Activated T-helper 1 cell treated with anti-CD3 and anti-CD28 coated beads, Interleukin-12 subunit alpha, Interleukin-12 subunit beta, Interleukin-2, Interleukin-4 antibody, amounts not matched to agents 30 ng/mL and 10 ng/mL and 1 ng/mL, durations not matched to agents 14 hours and 24 hours and 36 hours (primary cell): ENCODE measurements at regions not wholly inside any gene's neighbourhood (a gene's known extent, or its start where the extent isn't known, plus 50 kb on each side); places are given as distances from the start of the nearest gene placed in this dataset.

Experiments
- DNase-seq: peaks from one replicate; pipeline ENCODE4 v3.0.0; 2021; ENCODE audit warnings: low spot score
- H3K27ac Mint-ChIP-seq: one replicate; pipeline ENCODE4 v1.8.0; 2021; ENCODE audit warnings: mild to moderate bottlenecking, mixed read lengths
- H3K27me3 Mint-ChIP-seq: one replicate; pipeline ENCODE4 v1.8.0; 2022; ENCODE audit warnings: mild to moderate bottlenecking, moderate library complexity, mixed read lengths; ENCODE audit not compliant: insufficient read depth
- H3K36me3 Mint-ChIP-seq: one replicate; pipeline ENCODE4 v1.8.0; 2021; ENCODE audit warnings: low read depth, mixed read lengths
- H3K4me1 Mint-ChIP-seq: one replicate; pipeline ENCODE4 v1.8.0; 2021; ENCODE audit warnings: low read depth, mixed read lengths
- H3K4me3 Mint-ChIP-seq: one replicate; pipeline ENCODE4 v1.8.0; 2021; ENCODE audit warnings: mild to moderate bottlenecking, moderate library complexity, mixed read lengths
- H3K9me3 Mint-ChIP-seq: one replicate; pipeline ENCODE4 v1.8.0; 2021; ENCODE audit warnings: mixed read lengths
- intact Hi-C: fragments of 100-400 bp; cut with micrococcal nuclease; formaldehyde crosslinking; loops from one replicate; pipeline ENCODE4 v1.15.1; 2024

DNA sequence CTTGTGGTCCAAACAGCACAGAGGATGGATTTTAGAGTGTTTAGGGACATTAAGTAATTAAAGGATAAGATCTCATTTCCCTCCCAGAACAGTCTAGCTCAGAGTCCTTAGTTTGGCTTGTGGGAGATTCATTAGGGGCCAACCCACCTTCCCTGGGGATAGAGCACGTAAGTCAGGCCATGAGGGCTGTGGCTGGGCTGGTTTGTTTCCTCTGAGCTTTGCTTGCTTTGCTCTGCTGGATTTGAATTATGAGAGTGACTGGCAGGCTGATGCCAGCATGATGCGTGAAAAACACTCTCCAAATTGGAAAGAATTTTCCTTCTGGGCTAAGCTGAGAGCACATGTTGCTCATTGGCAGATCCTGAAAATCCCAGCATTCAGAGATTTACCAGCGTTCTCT lies 84.7 kb upstream of the HEPHL1 start:
- Mint-ChIP-seq H3K4me3 (no peak overlapping the region), H3K4me1 (no peaks in the 10 kb centered on the region), H3K27ac (no peak overlapping the region), H3K9me3 (no peaks in the 10 kb centered on the region), H3K36me3 (no peaks in the 10 kb centered on the region), H3K27me3 (peaks cover 2% of the 10 kb centered on the region)
- no peak for DNase-seq
- intact Hi-C loops: no loop called here

DNA sequence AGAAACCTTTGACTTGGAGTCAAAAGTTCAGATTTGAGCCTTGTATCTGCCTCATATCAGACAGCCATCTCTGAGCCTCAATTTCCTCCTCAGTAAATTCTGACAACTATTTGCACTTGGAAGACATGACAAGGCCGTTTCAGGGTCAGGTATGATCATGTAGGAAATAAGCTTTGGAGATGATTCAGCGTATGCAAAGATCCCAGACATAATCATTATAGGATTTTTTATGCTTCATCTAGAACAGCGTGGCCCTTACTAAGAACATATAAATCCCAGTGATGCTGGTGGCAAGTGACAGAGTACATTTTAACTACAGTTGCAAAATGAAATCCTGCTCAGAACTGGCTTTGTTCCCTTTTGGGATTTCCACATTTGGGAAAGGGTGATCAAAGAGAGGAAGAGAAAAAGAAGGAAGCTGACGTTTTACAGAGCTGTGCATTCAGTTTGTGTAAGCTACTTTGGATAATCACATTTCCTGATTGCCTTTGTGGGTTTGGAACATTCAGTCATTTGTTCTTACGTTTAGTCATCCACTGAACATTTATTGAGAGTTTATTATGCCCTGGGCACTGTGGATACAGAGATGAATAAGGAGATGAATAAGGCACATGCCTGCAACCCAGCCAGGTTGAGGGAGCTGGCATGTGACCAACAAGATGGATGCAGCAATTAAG lies 81.9 kb upstream of the HEPHL1 start:
- no peak overlapping the region for H3K27ac Mint-ChIP-seq
- H3K9me3 Mint-ChIP-seq: no peaks in the 10 kb centered on the region
- H3K4me3 Mint-ChIP-seq: no peak overlapping the region
- no peaks in the 10 kb centered on the region for H3K4me1 Mint-ChIP-seq
- no peaks in the 10 kb centered on the region for H3K36me3 Mint-ChIP-seq
- intact Hi-C loops: no loop called here
- no peak for DNase-seq
- peaks cover 2% of the 10 kb centered on the region for H3K27me3 Mint-ChIP-seq

- Mint-ChIP-seq H3K27ac (no peak overlapping the region), H3K9me3 (no peaks in the 10 kb centered on the region), H3K4me3 (no peak overlapping the region), H3K27me3 (peaks cover 2% of the 10 kb centered on the region), H3K36me3 (no peaks in the 10 kb centered on the region), H3K4me1 (no peaks in the 10 kb centered on the region)
- no peak for DNase-seq
- intact Hi-C loops: no loop called here
These were observed 80.8 kb upstream of the HEPHL1 start for GRCh38 chr11:93940395-93940794.

GRCh38 chr11:93942176-93942575 lies 79.0 kb upstream of the HEPHL1 start:
- intact Hi-C loops: no loop called here
- Mint-ChIP-seq H3K36me3 (no peaks in the 10 kb centered on the region), H3K27me3 (no peaks in the 10 kb centered on the region), H3K4me3 (no peak overlapping the region), H3K9me3 (no peaks in the 10 kb centered on the region), H3K27ac (no peak overlapping the region), H3K4me1 (no peaks in the 10 kb centered on the region)
- DNase-seq: no peak

DNA sequence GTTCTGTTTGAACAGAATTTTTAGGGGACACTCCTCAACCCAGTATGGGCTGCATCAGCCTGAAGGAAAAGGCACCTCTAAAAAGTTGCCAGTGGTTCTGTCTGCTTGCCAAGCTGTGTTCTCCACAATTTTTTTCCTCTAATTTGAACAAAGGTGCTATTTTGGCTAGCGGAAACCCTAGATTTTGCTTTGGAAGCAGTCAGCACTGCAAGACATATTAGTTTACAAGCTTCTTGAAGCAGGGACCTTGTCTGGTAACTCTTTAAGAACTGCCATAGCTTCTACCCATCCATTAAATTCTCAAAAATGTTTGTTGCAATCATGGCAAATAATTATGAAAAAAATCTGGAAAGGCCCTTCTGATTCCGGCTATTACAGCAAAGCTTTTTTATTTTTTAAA lies 75.6 kb upstream of the HEPHL1 start:
- Mint-ChIP-seq H3K4me3 (no peak overlapping the region), H3K9me3 (no peaks in the 10 kb centered on the region), H3K36me3 (no peaks in the 10 kb centered on the region), H3K4me1 (no peaks in the 10 kb centered on the region), H3K27me3 (no peaks in the 10 kb centered on the region), H3K27ac (no peak overlapping the region)
- no peak for DNase-seq
- intact Hi-C loops: no loop called here

- H3K36me3 Mint-ChIP-seq: no peaks in the 10 kb centered on the region
- no peak overlapping the region for H3K4me3 Mint-ChIP-seq
- H3K27ac Mint-ChIP-seq: no peak overlapping the region
- no peaks in the 10 kb centered on the region for H3K27me3 Mint-ChIP-seq
- no peak for DNase-seq
- no peaks in the 10 kb centered on the region for H3K9me3 Mint-ChIP-seq
- H3K4me1 Mint-ChIP-seq: no peaks in the 10 kb centered on the region
- intact Hi-C loops: no loop called here
These were observed 68.9 kb upstream of the HEPHL1 start for GRCh38 chr11:93952082-93952780.

DNA sequence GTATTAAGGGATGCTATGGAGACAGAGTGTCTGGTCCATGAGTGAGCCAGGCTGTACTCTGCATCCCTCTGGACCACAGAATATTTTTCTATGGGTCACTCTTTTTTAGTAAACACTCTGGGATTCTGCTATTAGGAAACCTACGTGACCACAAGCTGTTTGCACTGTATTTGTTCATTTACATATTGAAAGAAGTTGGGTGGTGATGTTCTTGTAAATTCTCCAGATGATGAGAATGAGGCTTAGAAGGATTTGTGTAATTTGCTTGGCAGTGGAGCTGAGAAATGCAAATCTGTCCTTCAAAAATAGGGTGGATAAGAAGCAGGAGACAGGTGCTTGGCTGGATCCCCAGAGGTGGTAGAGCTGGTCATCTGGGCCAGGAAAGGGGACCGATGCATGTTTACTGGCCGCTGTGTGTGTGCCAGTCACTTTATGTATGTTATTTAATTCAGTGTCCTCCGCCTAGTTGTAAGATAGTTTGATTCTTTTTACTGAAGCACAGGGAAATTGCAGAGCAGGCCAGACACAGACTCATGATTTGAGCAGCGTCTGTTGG lies 63.7 kb upstream of the HEPHL1 start:
- Mint-ChIP-seq H3K36me3 (no peaks in the 10 kb centered on the region), H3K27me3 (no peaks in the 10 kb centered on the region), H3K9me3 (no peaks in the 10 kb centered on the region), H3K27ac (no peak overlapping the region), H3K4me1 (no peaks in the 10 kb centered on the region), H3K4me3 (no peak overlapping the region)
- intact Hi-C loops: no loop called here
- DNase-seq: no peak

DNA sequence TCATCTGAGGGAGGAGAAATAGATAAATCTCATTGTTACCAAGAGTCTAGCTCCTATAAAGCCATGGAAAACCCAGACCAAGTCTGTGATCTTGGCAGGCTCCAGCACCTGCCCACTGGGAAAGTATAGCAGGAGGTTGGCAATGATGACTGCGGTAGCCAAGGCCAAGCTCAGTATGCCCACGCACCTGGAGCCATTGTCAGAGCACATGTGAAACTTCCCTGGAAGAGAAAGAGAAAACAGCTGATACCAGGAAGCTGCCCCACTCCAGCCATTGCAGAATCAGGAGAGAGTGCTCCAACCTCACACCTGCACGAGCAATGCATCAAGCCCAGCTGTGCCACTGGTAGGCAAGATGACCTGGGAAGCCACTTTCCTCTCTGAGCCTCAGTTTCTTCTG lies 62.2 kb upstream of the HEPHL1 start:
- intact Hi-C loops: no loop called here
- H3K4me3 Mint-ChIP-seq: no peak overlapping the region
- H3K4me1 Mint-ChIP-seq: no peaks in the 10 kb centered on the region
- no peaks in the 10 kb centered on the region for H3K9me3 Mint-ChIP-seq
- no peak for DNase-seq
- H3K27ac Mint-ChIP-seq: no peak overlapping the region
- H3K27me3 Mint-ChIP-seq: no peaks in the 10 kb centered on the region
- no peaks in the 10 kb centered on the region for H3K36me3 Mint-ChIP-seq

DNA sequence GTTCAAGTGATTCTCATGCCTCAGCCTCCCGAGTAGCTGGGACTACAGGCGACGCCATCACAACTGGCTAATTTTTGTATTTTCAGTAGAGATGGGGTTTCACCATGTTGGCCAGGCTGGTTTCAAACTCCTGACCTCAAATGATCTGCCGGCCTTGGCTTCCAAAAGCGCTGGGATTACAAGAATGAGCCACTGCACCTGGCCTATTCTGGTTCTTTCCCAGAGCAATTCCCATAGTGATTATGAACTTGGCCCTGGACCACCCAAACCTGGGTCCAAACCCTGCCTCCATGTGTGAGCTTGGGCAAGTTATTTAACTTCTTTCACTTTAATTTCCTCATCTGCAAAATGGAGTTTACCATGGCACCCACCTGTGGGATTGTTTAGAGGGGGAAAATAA lies 61.5 kb upstream of the HEPHL1 start:
- Mint-ChIP-seq H3K4me1 (no peaks in the 10 kb centered on the region), H3K36me3 (no peaks in the 10 kb centered on the region), H3K9me3 (no peaks in the 10 kb centered on the region), H3K27me3 (no peaks in the 10 kb centered on the region), H3K27ac (no peak overlapping the region), H3K4me3 (no peak overlapping the region)
- DNase-seq: no peak
- intact Hi-C loops: no loop called here

- Mint-ChIP-seq H3K4me1 (no peaks in the 10 kb centered on the region), H3K27me3 (no peaks in the 10 kb centered on the region), H3K9me3 (no peaks in the 10 kb centered on the region), H3K4me3 (no peak overlapping the region), H3K27ac (no peak overlapping the region), H3K36me3 (no peaks in the 10 kb centered on the region)
- no peak for DNase-seq
- intact Hi-C loops: no loop called here
These were observed 58.1 kb upstream of the HEPHL1 start for GRCh38 chr11:93963072-93963471.

DNA sequence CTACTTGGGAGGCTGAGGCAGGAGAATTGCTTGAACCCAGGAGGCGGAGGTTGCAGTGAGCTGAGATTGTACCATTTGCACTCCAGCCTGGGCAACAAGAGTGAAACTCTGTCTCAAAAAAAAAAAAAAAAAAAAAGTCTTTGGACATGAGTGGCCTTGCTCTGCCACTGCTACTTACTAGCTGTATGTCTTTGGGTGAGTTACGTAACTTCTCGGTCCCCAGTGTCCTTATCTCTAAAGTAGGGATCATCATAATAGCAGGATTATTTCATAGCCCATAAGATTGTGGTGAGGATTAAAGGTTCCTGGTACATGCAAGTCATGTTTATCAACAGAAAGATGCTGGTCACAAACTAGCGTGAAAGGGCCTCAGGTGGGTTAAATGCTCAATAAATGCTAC lies 53.9 kb upstream of the HEPHL1 start:
- intact Hi-C loops: no loop called here
- Mint-ChIP-seq H3K36me3 (no peaks in the 10 kb centered on the region), H3K27ac (no peak overlapping the region), H3K4me3 (no peak overlapping the region), H3K9me3 (no peaks in the 10 kb centered on the region), H3K27me3 (peaks cover 2% of the 10 kb centered on the region), H3K4me1 (no peaks in the 10 kb centered on the region)
- DNase-seq: no peak

GRCh38 chr11:93967944-93968343 lies 53.2 kb upstream of the HEPHL1 start:
- DNase-seq: no peak
- intact Hi-C loops: no loop called here
- Mint-ChIP-seq H3K27me3 (peaks cover 2% of the 10 kb centered on the region), H3K4me1 (no peaks in the 10 kb centered on the region), H3K9me3 (no peaks in the 10 kb centered on the region), H3K4me3 (no peak overlapping the region), H3K36me3 (no peaks in the 10 kb centered on the region), H3K27ac (no peak overlapping the region)

DNA sequence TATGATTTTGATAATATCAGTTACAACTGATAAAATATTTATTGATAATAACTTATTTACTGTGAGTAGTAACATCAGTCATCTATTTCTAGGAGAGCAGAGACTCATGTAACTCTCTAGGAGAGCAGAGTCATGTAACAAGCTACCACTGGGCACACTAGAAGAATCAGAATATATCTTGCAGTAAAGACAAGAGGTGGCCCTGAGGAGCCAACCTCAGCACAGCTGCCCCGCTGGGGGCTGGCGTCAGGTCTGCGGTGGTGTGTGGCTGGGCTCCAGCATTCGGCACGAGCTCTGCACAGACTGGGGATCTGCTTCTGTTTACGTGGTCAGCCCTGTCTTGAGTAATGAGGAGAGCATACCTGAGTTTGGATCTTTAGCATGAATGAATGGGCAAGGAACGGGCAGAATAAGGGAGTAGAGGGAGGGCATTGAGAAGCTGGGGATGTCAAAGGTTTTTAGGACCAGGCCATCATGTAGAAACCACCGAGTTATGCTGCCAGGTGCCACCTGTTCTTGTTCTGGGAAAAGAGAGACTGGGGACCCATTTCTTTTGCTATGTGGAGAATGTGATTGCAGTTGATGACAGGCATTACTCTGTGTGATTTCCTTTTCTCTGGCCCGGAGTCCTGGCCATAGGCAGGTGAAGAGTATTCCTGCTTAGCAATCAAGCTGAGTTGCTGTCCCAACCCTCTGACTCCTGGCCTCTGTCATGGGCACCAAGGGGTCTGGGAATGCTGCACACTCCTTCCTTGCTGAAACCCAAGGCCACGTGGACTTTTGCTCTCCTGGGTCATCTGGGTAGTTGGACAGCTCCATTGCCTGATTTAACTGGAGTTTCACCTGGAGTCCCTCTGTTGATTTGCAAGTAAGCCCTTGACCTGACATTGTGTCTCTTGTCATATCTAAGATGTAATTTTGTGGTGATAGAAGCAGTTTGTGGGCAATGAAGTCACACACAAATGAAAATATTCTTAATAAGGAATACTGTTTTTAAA lies 50.9 kb upstream of the HEPHL1 start:
- no peaks in the 10 kb centered on the region for H3K9me3 Mint-ChIP-seq
- no peak overlapping the region for H3K27ac Mint-ChIP-seq
- H3K4me1 Mint-ChIP-seq: no peaks in the 10 kb centered on the region
- peaks cover 2% of the 10 kb centered on the region for H3K27me3 Mint-ChIP-seq
- no peak for DNase-seq
- H3K36me3 Mint-ChIP-seq: no peaks in the 10 kb centered on the region
- intact Hi-C loops: no loop called here
- no peak overlapping the region for H3K4me3 Mint-ChIP-seq
